GM19395 (cell line): ENCODE measurements at regions not wholly inside any gene's neighbourhood (a gene's known extent, or its start where the extent isn't known, plus 50 kb on each side); places are given as distances from the start of the nearest gene placed in this dataset.

ENCODE experiments used
- ATAC-seq: cut with Tn5 transposase; IDR thresholded peaks from one replicate; pipeline ENCODE4 v1.9.1; 2021; ENCODE audit warnings: mild to moderate bottlenecking, moderate library complexity; ENCODE audit not compliant: unreplicated experiment

DNA sequence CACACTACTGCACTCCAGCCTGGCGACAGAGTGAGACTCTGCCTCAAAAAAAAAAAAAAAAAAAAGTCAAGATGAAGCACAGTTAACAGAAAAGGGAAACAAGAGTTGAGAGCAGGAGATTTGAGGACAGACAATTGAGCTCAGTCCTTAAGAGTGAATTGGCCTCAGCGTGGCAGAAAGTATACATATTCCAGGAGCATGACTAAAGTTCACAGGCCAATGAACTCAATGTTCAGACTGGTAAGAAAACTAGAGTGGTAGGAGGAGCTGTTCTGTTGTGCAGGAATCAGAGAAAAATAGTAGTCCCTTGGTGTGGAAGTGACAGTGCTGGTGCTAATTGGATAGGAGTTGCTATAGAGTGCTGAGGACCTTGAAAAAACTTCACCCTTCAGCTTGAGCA lies 60.0 kb downstream of the NRN1 start:
- ATAC-seq = no peak

DNA sequence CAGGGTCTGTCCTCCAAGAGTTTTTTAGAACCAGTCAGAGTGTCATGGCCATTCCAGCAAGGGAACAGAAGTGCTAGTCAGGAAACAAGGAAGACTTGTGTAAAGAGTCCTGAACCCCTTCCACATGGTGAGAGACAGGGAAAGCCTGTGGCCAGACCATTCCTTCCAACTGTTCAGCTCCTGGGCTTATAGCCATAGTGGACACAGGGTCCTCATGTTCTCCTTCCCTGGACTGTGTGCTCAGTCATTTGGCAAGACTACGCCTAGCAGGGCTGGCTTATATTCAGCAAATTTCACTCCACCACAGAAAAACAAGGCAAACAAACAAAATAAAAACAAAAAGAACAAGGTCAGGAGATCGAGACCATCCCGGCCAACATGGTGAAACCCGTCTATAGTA lies 60.5 kb downstream of the NRN1 start:
- ATAC-seq = no peak

DNA sequence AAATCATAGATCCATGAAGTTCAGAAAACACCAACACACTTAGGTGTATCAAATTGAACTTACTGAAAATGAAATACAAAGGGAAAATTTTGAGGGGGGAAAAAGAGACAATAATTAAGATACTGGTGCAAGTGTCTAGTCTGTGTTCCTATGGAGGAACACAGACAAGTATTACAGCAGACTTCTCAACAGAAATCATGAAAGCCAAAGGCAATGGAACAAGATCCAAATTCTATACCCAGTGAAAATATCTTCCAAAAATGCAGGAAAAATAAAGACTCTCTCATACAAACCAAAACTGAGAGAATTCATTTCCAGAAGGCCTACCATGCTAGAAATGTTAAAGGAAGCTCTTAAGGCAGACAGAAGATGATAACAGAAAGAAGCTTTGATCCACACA lies 63.1 kb downstream of the NRN1 start:
- no peak for ATAC-seq

DNA sequence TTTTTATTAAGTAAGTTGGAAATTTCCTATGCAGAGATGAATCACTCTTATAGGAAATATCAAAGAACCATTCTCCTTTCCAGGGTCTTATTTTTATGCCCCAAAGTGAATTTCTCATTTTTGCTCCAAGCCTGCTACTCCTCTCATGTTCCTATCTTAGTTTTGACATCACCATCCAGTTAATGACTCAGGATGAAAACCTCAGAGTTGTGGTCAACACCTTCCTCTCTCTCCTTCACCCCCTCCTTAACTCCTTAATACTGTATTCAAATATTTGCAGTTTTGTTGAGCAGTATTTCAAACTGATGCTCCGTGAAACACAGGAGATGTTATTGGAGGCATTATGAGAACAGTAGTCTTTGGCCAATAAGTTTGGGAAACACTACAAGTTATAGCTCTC lies 64.1 kb downstream of the NRN1 start:
- no peak for ATAC-seq

DNA sequence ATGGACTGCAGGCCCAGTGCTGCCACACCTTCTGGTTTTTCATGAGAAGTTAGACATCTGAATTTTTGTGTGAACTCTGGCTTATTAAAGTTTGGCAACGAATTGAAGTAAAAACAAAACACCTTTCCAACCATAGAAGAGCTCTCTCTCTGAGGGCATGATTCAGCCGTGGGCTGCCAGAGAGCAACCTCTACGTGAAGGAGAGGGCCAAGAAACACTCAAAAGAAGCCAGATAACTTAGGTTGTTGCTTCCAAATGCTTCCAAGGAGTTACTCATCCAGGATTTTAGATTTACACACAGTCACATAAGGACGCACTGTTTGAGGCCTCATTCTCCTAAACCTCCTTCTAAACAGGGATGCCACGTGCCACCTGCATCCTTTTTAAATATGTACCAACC lies 65.5 kb downstream of the NRN1 start:
- ATAC-seq = no peak

DNA sequence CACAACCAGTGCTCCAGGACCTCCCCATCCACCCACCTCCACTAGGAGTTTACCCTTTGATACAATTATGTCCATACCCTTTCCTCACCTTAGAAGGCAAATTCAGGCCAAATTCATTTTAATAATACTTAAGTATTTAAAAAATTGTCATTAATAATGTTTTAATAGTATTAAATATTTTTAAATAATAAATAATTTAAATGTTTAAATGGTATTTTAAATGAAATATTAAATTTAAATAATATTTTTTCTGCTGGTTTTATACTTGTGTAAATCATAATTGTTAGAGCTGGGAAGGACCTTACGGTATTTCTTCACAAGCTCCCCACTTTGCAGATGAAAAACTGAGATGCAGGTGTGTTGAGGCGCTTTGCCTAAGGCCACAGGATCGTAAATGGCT lies 67.8 kb downstream of the NRN1 start:
- no peak for ATAC-seq

DNA sequence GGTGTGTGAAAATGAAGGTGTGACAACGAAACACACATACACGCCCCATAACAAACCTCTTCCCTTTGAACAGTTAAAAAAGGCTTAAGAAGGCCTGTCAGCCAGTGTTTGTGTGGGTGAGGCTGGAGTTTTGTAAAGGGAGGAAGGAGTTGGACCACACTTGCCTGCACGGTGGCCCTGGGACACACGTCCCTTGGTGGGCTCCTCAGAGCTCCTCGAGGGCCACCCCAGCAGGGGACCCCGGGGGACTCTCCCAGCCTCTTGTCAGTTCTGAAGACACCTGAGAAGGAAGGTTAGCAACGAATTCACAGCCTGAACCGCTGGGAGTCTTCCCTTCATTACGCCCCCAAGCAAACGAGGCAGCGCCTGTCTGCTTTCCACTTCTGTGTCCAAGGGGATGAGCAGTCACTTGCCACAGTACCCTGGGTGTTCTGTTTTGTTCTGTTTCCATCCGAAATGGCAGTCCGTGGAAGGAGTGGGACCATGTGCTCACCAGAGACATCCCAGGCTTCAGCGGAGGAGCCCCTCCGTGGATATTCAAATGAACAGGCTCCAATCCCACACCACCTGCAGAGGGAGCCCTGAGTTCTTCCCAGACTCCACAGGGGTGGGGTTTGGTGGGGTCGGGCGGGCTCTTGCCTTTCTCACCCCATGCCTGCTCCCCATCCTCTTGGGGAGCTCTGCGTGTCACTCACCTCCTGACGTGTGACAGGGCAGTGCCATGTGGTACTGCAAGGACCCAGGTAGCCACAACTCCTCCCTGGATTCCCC lies 68.6 kb downstream of the NRN1 start:
- ATAC-seq = no peak

DNA sequence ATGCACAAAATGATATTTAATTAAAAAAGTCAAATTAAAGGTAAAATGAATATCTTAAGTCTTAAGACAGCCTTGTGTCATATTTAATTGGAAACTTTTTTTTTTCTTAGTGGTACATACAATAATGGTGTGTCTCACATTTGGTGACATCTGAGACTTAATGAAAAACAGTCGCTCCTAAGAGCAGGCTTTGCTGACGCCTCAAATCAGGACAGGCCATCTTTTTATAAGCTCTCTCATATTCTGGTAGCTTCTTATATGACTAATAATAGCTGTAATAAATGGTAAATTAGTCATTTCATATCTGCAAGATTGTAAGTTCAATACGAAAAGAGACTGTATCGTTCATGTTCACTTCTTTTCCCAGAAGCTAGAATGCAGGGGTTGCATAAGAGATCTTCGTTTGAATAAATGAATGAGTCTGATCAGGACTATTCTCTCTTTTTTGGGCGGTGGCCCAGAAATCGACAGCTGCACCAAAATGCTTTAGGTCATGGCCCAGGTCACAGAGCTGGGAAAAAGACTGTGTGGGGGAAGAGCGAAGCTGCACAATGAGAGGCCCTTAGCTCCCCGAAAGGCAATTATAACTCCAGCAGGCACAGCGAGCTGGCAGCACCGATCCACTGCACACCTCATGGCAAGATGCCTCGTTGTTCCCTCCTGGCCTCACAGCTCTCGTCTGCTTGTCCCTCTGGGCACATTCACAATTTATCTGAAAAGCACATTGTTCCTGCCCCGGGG lies 69.4 kb downstream of the NRN1 start:
- ATAC-seq = no peak

DNA sequence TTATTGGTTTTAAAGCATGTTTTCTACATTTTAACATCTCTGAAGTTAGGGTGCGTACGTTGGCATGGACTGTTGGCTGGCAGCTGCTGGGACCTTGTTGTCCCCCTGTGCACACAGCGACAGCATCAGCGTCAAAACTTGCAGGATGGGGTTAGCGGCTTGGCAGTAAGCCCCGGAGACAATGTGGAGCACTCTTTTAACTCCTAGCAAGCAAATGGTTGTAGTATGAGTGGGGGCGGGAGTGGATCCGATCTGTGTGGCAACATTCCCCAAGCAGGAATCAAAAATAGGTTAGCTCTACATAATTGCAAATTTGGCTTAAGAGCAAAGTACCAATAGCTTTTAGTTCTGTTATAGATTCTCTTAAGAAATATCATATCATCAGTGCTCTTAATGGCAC lies 70.1 kb downstream of the NRN1 start:
- ATAC-seq = no peak

DNA sequence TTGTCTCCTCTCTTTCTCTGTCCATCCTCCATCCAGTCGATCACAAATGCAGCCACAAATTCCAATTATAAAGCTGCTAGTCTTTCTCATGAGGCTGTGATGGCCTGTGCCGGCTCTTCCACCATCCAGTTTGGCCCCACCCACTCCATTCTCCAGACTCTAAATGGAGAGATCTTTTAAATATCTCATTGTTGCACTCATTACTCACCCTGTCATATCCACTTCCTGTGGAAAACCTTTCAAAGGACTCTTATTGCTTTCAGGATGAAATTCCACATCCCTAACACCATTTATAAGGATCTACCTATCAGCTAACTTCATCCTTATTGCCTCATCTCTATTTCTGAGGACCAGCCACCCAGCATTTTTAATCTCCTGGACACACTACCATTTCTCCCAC lies 70.6 kb downstream of the NRN1 start:
- no peak for ATAC-seq

DNA sequence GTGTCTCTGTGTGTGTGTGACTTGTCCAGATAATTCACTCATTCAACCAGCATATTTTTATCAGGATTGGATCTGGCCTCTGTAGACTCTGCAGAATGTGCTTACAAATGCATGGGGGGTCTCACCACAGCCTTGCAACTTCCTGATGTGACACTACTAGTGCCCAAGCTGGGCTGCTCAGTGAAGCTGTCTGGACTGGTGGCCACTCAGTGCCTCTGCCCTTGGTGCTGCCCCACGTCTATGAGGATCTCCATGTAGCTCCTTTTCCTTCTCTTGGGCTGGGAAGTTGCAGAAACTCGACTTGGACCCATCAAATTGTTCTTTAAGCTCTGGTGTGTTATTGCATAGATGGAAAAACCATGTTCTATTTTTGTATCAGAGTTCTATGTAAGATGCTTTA lies 75.8 kb downstream of the NRN1 start:
- no peak for ATAC-seq

DNA sequence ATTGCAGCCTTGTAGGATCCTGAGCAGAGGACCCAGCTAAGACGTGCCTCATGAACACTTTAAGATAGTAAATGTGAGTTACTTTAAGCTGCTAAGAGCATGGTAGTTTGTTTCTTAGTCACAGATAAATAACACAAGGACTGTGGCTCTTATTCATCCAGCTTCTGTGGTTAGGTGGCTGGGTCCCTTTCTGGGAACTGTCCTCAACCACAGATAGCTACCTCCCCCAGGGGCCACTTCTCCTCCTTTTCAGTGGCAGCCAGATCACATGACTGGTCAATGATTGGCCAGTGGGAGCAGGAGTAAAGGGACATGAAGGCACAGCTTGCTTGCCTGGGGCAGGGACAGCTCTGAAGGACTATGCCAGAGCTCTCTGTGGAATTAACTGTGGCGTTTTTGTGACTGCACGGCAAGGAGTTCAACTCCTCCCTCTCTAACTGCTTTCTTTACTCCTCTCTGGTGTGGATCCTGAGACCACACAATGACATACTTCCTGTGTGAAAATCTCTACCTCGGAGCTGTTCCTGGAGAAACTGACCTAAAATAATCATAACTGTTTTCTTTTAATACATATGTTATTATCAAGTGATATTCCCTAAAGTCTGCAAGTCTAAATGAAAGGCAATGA lies 76.5 kb downstream of the NRN1 start:
- ATAC-seq = no peak

DNA sequence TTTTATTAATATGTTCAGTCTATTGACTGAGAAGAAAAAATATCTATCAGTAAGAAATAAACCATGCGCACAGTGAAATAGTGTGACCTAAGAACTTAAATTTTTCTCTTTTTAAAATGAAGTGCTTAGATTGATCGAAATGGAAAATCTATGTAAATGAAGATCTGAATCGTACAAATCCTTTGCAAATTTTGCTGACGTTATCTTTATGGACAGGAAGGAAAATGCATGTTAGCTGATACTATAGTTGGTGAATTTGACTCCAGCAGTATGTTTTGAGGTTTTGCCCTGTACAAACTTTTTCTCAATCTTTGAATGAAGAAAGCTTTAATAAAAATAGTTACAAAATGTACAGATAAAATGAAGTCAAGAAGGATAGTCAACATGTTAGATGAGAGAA lies 82.9 kb downstream of the NRN1 start:
- ATAC-seq = no peak

DNA sequence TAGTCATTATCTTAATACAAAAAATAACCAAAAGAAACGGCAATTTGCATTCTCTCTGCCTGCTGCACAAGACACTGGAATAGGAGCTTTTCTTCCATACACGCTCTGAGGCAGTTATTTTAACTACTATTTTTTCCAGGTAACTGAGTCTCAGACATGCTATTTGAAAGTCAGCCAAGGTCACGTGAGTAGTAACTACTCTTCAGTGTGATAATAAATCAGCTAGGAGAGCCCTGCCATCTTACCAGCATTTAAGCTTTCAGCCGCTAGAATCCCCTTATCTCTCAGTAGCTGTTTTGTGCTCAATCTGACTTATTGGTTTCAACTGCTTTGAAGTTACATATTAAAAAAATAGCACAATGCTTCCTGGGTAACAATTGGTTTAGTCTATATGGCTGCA lies 84.5 kb downstream of the NRN1 start:
- no peak for ATAC-seq

DNA sequence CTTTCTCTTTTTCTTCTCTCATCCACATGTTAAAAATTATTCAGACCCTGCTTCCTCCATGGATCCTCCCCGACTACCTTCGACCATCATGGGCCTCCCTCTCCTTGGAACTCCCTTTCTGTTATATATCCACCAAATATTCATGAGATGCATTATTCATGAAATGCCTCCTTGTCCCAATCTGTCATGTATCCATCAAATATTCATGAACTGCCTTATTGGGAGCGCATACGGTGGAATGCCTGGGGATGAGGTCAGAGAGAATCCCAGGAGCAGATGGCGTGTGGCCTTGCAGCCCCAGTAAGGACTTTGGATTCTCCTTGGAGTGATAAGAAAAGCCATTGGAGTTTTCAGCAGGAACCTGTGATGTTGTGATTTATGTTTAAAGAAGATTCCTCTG lies 97.0 kb downstream of the NRN1 start:
- no peak for ATAC-seq

DNA sequence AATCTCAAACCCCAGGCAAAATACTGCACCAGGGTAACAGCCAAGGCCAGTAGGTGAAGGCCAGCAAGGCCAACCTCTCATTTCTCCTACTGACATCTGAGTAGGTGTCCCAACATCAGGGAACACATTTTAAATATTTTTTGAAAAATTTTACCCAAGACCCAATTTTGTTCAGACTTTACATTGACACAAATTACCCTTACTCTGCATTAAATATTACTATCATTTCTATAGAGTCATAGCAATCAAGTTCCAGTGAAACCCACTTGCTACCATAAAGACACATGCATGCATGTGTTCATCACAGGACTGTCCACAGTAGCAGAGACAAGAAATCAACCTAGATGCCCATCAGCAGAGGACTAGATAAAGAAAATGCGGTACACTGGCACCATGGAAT lies 99.9 kb downstream of the NRN1 start:
- no peak for ATAC-seq

DNA sequence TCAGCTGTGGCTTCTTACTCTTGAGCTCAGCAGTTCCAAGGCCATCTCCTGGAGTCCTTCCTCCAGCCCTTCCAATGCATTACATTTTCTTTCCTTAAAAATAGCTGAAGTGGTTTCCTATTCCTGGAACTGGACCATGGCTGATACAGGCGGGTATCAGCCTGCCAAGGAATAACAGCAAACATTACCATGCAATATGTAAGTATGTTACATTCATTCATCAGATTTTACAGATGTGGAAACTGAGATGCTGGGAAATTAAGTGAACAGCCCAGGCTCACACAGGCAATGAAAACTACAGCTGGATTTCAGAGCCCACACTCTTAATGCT lies 100.4 kb downstream of the NRN1 start:
- ATAC-seq = no peak

DNA sequence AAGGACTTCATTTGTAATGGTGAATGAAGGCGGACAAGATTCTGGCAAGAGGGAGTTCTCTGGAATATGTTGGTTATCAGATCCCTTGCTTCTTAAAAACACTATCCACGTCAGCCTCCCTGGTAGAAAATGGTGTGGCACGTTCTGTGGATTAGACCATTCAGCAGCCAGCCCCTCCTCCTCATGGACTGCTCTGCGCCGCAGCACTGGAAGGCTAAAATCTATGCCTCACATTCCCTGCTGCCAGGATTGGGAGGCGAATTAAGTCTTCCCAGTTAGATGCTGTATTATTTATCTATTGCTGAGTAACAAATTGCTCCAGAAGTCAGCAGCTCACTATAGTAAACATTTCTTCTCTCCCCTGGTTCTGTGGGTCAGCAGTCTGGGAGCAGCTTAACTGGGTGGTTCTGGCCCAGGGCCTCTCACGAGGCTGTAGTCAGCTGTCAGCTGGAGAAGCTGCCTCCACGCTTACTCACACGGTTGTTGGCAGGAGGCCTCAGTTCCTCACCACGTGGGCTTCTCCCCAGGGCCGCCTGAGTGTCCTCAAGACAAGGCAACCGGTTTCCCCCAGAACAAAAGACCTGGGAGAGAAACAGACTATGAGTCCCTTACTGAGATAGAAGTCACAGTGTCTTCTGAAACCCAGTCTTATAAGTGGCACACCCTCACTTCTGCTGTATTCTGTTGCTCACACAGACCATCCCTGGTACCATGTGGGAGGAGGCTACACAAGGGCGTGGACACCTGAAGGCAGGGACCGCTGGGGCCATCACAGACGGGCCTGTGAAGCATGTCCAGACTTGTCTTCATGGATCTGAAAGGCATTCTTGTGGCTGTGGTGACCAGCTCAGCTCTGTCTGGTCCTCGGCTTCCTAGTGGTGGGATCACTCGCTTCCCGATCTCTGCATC lies 101.0 kb downstream of the NRN1 start:
- ATAC-seq = no peak

DNA sequence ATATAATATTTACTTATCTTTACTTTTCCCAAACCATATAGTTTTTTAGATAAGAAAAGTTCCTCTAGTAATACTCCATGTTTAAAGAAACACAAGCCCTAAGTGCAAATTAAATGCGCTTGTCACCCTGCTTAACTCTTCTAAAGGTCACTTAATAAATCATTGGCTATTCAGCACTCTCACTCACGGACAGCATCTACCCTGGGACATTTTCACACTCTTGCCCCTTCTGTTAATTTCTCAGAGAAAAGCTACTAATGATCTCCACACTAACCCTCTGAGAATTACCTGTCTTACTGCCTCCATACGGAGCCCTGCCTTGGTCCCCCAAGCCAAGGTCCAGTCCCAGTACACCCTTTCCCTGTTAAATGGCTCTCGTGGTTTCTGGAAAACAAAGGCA lies 102.2 kb downstream of the NRN1 start:
- ATAC-seq = no peak

DNA sequence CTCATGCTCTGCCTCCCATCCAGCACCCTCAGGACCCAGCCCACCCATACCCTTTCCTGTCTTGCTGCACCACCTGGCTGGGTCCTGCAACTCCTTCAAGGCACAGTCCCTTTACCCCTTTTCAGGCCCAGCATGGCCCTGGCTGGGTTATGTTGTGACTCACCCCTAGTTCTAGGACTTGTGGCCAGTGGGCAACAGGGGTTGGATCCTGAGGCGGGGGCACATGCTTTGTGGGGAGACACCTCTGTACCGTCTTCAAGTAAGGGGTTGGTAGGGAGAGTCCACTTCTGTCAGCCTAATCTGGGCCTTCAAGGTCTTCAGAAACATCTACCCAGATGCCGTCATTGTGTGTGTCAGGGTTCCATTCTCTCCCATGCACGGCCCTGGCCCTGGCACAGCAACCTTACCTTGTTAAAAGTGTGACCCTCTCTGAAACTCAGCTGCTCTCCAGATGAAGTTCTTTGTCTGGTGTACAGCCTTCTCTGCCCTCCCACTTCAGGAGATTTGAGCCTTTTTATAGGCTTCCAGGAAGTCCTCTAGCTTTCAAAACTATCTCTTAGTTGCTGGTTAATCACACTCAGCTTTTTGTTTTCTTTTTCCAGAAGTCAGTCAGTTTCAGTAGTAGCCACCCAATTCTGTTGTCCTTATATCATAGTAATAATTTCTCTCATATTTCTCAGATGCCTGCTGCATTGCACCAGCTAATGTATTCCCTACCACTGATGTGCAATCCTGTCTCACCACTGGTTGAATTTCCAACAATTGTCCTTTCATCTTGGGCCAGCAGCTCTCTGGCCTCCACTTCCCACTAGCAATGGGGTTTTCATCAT lies 107.3 kb downstream of the NRN1 start:
- ATAC-seq = no peak
